ENCODE measurements at regions not wholly inside any gene's neighbourhood (a gene's known extent, or its start where the extent isn't known, plus 50 kb on each side); places are given as distances from the start of the nearest gene placed in this dataset.

DNA sequence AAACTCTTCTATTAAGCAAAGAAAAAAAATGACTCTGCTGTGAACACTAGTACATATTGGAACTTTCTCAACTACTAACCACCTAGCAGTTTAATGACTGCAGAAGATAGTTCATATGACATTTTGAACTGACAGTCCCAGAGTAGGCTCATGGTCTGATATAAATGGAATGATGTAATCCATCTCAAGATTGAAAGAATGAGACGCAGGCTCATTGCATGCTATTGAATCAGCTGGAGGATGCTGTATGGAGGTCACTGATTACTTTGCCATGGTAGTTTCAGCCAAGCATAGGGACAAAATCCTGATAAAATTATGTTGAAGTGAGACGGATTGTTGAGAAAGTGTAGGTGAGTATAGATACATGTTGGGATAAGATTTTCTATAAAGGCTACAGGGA is 217.6 kb upstream of the SEMA3E start:
- Mint-ChIP-seq H3K27me3 (no peaks in the 10 kb centered on the region), H3K4me1 (no peaks in the 10 kb centered on the region), H3K36me3 (no peaks in the 10 kb centered on the region), H3K9me3 (no peaks in the 10 kb centered on the region), H3K27ac (no peak overlapping the region), H3K4me3 (no peak overlapping the region)
- Histone ChIP-seq H3K36me3 (ENCODE audit: control insufficient read depth in 2 of 2, extremely low read depth in 1 of 2, insufficient read depth in 1 of 2, low read length in 1 of 2) (no peaks in the 10 kb centered on the region), H3K9me3 (no peaks in the 10 kb centered on the region), H3K27ac (ENCODE audit: low read length) (no peak overlapping the region), H3K4me1 (ENCODE audit: control insufficient read depth in 1 of 2, extremely low read depth in 1 of 2, insufficient read depth in 2 of 2, low read length in 2 of 2) (no peaks in the 10 kb centered on the region), H3K27me3 (replicated peaks in 1 of 2; ENCODE audit: control insufficient read depth in 2 of 2, extremely low read depth in 1 of 2, insufficient read depth in 2 of 2, low read length in 1 of 2) (no peaks in the 10 kb centered on the region), H3K4me3 (ENCODE audit: control insufficient read depth in 1 of 2, extremely low read depth in 1 of 2, low read length in 1 of 2) (no peak overlapping the region)
- no peak for ATAC-seq (replicated peaks in 1 of 4)
- CTCF ChIA-PET: no interaction called here
- POLR2A ChIA-PET: no interaction called here
- no peak for DNase-seq
- WGBS (ENCODE audit: insufficient coverage): 88% methylated on average over 2 of the region's 2 CpGs

DNA sequence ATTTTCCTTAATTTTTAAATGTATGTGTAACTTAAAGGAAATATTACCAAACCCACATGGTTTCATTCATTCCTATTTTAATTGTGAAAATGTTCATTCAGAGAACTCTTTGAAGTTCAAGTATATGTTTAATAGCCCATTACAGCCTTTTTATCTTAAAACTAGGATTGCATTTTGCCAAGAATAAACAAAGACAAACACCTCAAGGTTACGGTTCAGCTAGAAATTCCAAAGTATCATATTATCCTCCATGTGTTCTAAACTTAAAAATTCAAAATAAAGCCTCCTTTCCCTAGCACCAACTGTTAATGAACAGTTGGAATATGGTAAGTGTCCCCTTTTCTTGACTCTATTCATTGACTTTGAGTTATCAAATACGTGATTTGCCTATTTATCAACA is 215.6 kb upstream of the SEMA3E start:
- ChIA-PET CTCF (no interaction called here), POLR2A (no interaction called here)
- Mint-ChIP-seq H3K9me3 (no peaks in the 10 kb centered on the region), H3K36me3 (no peaks in the 10 kb centered on the region), H3K27ac (no peak overlapping the region), H3K4me3 (no peak overlapping the region), H3K27me3 (no peaks in the 10 kb centered on the region), H3K4me1 (no peaks in the 10 kb centered on the region)
- H3K36me3 ChIP-seq (ENCODE audit: control insufficient read depth in 2 of 2, extremely low read depth in 1 of 2, insufficient read depth in 1 of 2, low read length in 1 of 2): no peaks in the 10 kb centered on the region
- H3K4me1 ChIP-seq (ENCODE audit: control insufficient read depth in 1 of 2, extremely low read depth in 1 of 2, insufficient read depth in 2 of 2, low read length in 2 of 2): no peaks in the 10 kb centered on the region
- ATAC-seq (replicated peaks in 1 of 4) (no peak), DNase-seq (no peak)
- H3K9me3 ChIP-seq: no peaks in the 10 kb centered on the region
- H3K27ac ChIP-seq (ENCODE audit: low read length): no peak overlapping the region
- no peaks in the 10 kb centered on the region for H3K27me3 ChIP-seq (replicated peaks in 1 of 2; ENCODE audit: control insufficient read depth in 2 of 2, extremely low read depth in 1 of 2, insufficient read depth in 2 of 2, low read length in 1 of 2)
- no peak overlapping the region for H3K4me3 ChIP-seq (ENCODE audit: control insufficient read depth in 1 of 2, extremely low read depth in 1 of 2, low read length in 1 of 2)
- WGBS (ENCODE audit: insufficient coverage): no CpG with 5 or more reads among the region's 2 CpGs

DNA sequence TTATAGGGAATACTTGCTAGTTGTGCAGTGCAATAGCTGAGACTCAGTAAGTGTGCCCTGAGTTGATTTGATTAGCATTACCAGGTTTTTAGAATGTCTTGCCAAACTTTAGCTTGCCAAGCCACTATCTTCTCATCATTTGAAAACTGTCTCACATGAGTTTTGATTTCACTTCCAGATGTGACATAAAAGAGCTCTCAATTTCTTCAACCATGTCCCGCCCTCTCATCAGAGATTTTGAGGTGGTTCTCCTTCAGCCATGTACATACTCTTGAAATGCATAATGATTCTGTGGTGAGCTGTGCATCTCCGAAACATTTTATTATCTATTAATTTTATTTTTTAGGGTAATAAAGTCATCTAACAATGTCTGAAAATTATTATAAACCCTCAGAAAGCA is 215.0 kb upstream of the SEMA3E start:
- ChIA-PET POLR2A (no interaction called here), CTCF (no interaction called here)
- no peak overlapping the region for H3K27ac Mint-ChIP-seq
- no peaks in the 10 kb centered on the region for H3K36me3 ChIP-seq (ENCODE audit: control insufficient read depth in 2 of 2, extremely low read depth in 1 of 2, insufficient read depth in 1 of 2, low read length in 1 of 2)
- no CpG with 5 or more reads among the region's 2 CpGs for WGBS (ENCODE audit: insufficient coverage)
- H3K27me3 ChIP-seq (replicated peaks in 1 of 2; ENCODE audit: control insufficient read depth in 2 of 2, extremely low read depth in 1 of 2, insufficient read depth in 2 of 2, low read length in 1 of 2): no peaks in the 10 kb centered on the region
- no peaks in the 10 kb centered on the region for H3K9me3 ChIP-seq
- ATAC-seq (replicated peaks in 1 of 4): no peak
- no peak overlapping the region for H3K27ac ChIP-seq (ENCODE audit: low read length)
- no peaks in the 10 kb centered on the region for H3K4me1 ChIP-seq (ENCODE audit: control insufficient read depth in 1 of 2, extremely low read depth in 1 of 2, insufficient read depth in 2 of 2, low read length in 2 of 2)
- no peak overlapping the region for H3K4me3 Mint-ChIP-seq
- no peaks in the 10 kb centered on the region for H3K36me3 Mint-ChIP-seq
- H3K4me1 Mint-ChIP-seq: no peaks in the 10 kb centered on the region
- H3K9me3 Mint-ChIP-seq: no peaks in the 10 kb centered on the region
- no peak overlapping the region for H3K4me3 ChIP-seq (ENCODE audit: control insufficient read depth in 1 of 2, extremely low read depth in 1 of 2, low read length in 1 of 2)
- no peaks in the 10 kb centered on the region for H3K27me3 Mint-ChIP-seq
- no peak for DNase-seq

DNA sequence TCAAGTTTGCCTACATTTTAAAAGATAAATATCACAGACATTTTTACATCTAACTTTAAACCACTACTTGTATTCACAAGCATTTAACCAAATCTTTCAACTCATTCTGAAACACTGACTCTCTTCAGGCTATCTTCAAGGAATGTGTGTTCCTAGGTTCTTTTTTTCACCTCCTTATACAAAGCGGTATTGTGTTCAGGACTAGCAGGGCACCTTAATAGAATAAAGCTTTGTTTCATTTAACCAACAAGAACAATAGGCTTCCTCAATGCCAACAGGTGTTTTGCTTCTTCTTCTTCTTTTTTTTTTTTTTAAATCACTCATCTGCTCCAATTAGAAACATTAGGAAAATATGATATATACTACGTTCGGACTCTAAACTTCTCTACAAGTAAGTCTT is 212.9 kb upstream of the SEMA3E start:
- ATAC-seq (replicated peaks in 1 of 4): no peak
- no peak for DNase-seq
- H3K27me3 Mint-ChIP-seq: no peaks in the 10 kb centered on the region
- Histone ChIP-seq H3K36me3 (ENCODE audit: control insufficient read depth in 2 of 2, extremely low read depth in 1 of 2, insufficient read depth in 1 of 2, low read length in 1 of 2) (no peaks in the 10 kb centered on the region), H3K27ac (ENCODE audit: low read length) (no peak overlapping the region), H3K9me3 (no peaks in the 10 kb centered on the region), H3K4me1 (ENCODE audit: control insufficient read depth in 1 of 2, extremely low read depth in 1 of 2, insufficient read depth in 2 of 2, low read length in 2 of 2) (no peaks in the 10 kb centered on the region), H3K27me3 (replicated peaks in 1 of 2; ENCODE audit: control insufficient read depth in 2 of 2, extremely low read depth in 1 of 2, insufficient read depth in 2 of 2, low read length in 1 of 2) (no peaks in the 10 kb centered on the region), H3K4me3 (ENCODE audit: control insufficient read depth in 1 of 2, extremely low read depth in 1 of 2, low read length in 1 of 2) (no peak overlapping the region)
- H3K27ac Mint-ChIP-seq: no peak overlapping the region
- no CpG with 5 or more reads among the region's 3 CpGs for WGBS (ENCODE audit: insufficient coverage)
- H3K4me3 Mint-ChIP-seq: no peak overlapping the region
- ChIA-PET POLR2A (no interaction called here), CTCF (no interaction called here)
- H3K4me1 Mint-ChIP-seq: no peaks in the 10 kb centered on the region
- H3K9me3 Mint-ChIP-seq: no peaks in the 10 kb centered on the region
- no peaks in the 10 kb centered on the region for H3K36me3 Mint-ChIP-seq

DNA sequence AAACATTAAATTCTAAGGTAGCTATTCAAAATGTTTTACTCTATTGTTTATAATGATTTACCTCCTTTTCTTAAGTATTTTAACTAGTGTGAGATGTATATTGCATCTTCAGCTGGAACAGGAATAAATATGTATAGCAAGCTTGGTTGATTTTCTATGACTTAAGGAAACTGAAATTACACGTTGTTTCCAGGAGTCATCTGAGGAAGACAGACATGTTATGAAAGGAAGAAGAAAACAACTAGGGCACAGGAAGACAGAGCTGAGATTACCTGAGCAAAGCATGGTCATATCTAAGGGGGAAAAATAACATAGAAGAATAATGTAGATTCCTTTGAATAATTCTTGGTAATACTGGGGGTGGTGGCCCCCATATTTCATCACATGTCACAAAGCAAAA is 210.9 kb upstream of the SEMA3E start:
- Histone ChIP-seq H3K4me1 (ENCODE audit: control insufficient read depth in 1 of 2, extremely low read depth in 1 of 2, insufficient read depth in 2 of 2, low read length in 2 of 2) (no peaks in the 10 kb centered on the region), H3K36me3 (ENCODE audit: control insufficient read depth in 2 of 2, extremely low read depth in 1 of 2, insufficient read depth in 1 of 2, low read length in 1 of 2) (no peaks in the 10 kb centered on the region), H3K4me3 (ENCODE audit: control insufficient read depth in 1 of 2, extremely low read depth in 1 of 2, low read length in 1 of 2) (no peak overlapping the region), H3K27ac (ENCODE audit: low read length) (no peak overlapping the region), H3K9me3 (no peaks in the 10 kb centered on the region), H3K27me3 (replicated peaks in 1 of 2; ENCODE audit: control insufficient read depth in 2 of 2, extremely low read depth in 1 of 2, insufficient read depth in 2 of 2, low read length in 1 of 2) (no peaks in the 10 kb centered on the region)
- Mint-ChIP-seq H3K27me3 (no peaks in the 10 kb centered on the region), H3K4me3 (no peak overlapping the region), H3K9me3 (no peaks in the 10 kb centered on the region), H3K27ac (no peak overlapping the region), H3K36me3 (no peaks in the 10 kb centered on the region), H3K4me1 (no peaks in the 10 kb centered on the region)
- POLR2A ChIA-PET: interaction anchor here in 1 of 2 donors (0.6 kb wide), 1 partner anchor 11 kb away, joined by 4 read pairs; no protein-coding TSS in a partner anchor
- ATAC-seq (replicated peaks in 1 of 4) (no peak), DNase-seq (no peak)
- no CpG with 5 or more reads among the region's 1 CpG for WGBS (ENCODE audit: insufficient coverage)
- CTCF ChIA-PET: no interaction called here

DNA sequence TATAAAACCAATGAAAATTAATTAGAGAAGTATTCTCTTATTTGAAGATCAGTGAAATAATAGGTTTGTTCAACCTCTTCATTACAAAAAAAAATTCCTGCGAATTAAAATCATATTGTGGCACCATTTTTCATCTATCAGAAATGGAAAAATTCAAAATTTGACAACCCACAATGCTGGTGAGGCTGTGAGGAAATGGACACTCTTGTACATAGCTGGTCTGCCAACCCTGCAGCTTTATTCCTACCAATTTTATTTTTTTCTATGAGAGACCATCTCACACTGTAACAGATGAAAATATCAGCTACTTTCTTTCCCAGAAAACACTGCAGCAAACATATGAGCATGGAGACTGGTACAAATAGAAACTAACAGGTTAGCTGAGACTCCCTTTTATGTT is 208.8 kb upstream of the SEMA3E start:
- Mint-ChIP-seq H3K4me1 (no peaks in the 10 kb centered on the region), H3K27ac (no peak overlapping the region), H3K9me3 (no peaks in the 10 kb centered on the region), H3K27me3 (no peaks in the 10 kb centered on the region), H3K36me3 (no peaks in the 10 kb centered on the region), H3K4me3 (no peak overlapping the region)
- ChIA-PET CTCF (interaction anchor here in 1 of 2 donors (0.6 kb wide), 1 partner anchor 1420 kb away, joined by 4 read pairs; no protein-coding TSS in a partner anchor), POLR2A (interaction anchor here in 1 of 2 donors (0.6 kb wide), 1 partner anchor 1501 kb away, joined by 4 read pairs; no protein-coding TSS in a partner anchor)
- Histone ChIP-seq H3K4me3 (ENCODE audit: control insufficient read depth in 1 of 2, extremely low read depth in 1 of 2, low read length in 1 of 2) (no peak overlapping the region), H3K4me1 (ENCODE audit: control insufficient read depth in 1 of 2, extremely low read depth in 1 of 2, insufficient read depth in 2 of 2, low read length in 2 of 2) (no peaks in the 10 kb centered on the region), H3K9me3 (no peaks in the 10 kb centered on the region), H3K27ac (ENCODE audit: low read length) (no peak overlapping the region), H3K36me3 (ENCODE audit: control insufficient read depth in 2 of 2, extremely low read depth in 1 of 2, insufficient read depth in 1 of 2, low read length in 1 of 2) (no peaks in the 10 kb centered on the region), H3K27me3 (replicated peaks in 1 of 2; ENCODE audit: control insufficient read depth in 2 of 2, extremely low read depth in 1 of 2, insufficient read depth in 2 of 2, low read length in 1 of 2) (no peaks in the 10 kb centered on the region)
- no CpG with 5 or more reads among the region's 1 CpG for WGBS (ENCODE audit: insufficient coverage)
- ATAC-seq (replicated peaks in 1 of 4) (no peak), DNase-seq (no peak)

DNA sequence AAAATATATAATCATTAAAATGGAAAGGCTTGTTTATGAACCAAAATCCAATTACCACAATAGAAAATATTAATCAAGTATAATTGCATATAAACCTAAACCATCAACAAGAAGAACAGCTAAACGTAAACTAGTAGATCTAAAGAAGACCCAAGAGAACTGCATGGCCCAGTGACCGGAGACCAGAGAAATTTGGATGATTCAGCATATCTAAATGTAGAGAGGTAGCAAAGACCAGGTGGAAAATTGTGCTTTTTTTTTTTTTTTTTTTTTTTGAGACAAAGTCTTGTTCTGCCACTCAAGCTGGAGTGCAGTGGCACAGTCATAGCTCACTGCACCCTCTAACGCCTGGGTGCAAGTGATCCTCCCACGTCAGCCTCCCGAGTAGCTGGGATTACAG is 207.2 kb upstream of the SEMA3E start:
- H3K9me3 ChIP-seq: no peaks in the 10 kb centered on the region
- ATAC-seq (replicated peaks in 1 of 4): no peak
- Mint-ChIP-seq H3K9me3 (no peaks in the 10 kb centered on the region), H3K27ac (no peak overlapping the region), H3K4me3 (no peak overlapping the region), H3K27me3 (no peaks in the 10 kb centered on the region), H3K4me1 (no peaks in the 10 kb centered on the region), H3K36me3 (no peaks in the 10 kb centered on the region)
- ChIA-PET CTCF (no interaction called here), POLR2A (interaction anchor here in 1 of 2 donors (0.6 kb wide), 1 partner anchor 37 kb away, joined by 6 read pairs; no protein-coding TSS in a partner anchor)
- no peak overlapping the region for H3K27ac ChIP-seq (ENCODE audit: low read length)
- no peak for DNase-seq
- H3K4me1 ChIP-seq (ENCODE audit: control insufficient read depth in 1 of 2, extremely low read depth in 1 of 2, insufficient read depth in 2 of 2, low read length in 2 of 2): no peaks in the 10 kb centered on the region
- H3K4me3 ChIP-seq (ENCODE audit: control insufficient read depth in 1 of 2, extremely low read depth in 1 of 2, low read length in 1 of 2): no peak overlapping the region
- whole genome bisulfite sequencing (ENCODE audit: insufficient coverage): no CpG with 5 or more reads among the region's 5 CpGs
- H3K27me3 ChIP-seq (replicated peaks in 1 of 2; ENCODE audit: control insufficient read depth in 2 of 2, extremely low read depth in 1 of 2, insufficient read depth in 2 of 2, low read length in 1 of 2): no peaks in the 10 kb centered on the region
- H3K36me3 ChIP-seq (ENCODE audit: control insufficient read depth in 2 of 2, extremely low read depth in 1 of 2, insufficient read depth in 1 of 2, low read length in 1 of 2): no peaks in the 10 kb centered on the region
